Cardiac fibroblast (primary cell): ENCODE measurements at regions not wholly inside any gene's neighbourhood (a gene's known extent, or its start where the extent isn't known, plus 50 kb on each side); places are given as distances from the start of the nearest gene placed in this dataset.

Source experiments
- DNase-seq, 2 donors: peaks; one replicate each; pipeline versions ENCODE4 v3.0.0 to v3.0.0-alpha.2; 2010; ENCODE audit warnings: low read depth in 2 of 2
- H3K4me3 ChIP-seq, 2 donors: replicated peaks in 1 of 2; 1 replicate in 1 of 2; 2 replicates in 1 of 2; pipeline ENCODE4 v1.5.1; 2011; ENCODE audit warnings: low read depth in 2 of 2, low read length in 2 of 2, mild to moderate bottlenecking in 2 of 2, moderate library complexity in 1 of 2
- CTCF ChIP-seq: IDR thresholded peaks from one replicate; pipeline ENCODE4 v1.5.1; 2011; ENCODE audit warnings: low read depth, mild to moderate bottlenecking, low read length, inconsistent platforms

GRCh38 chr2:220940646-220941045 is 631.5 kb downstream of the EPHA4 start:
- no peak for DNase-seq
- H3K4me3 ChIP-seq = no peak overlapping the region
- TF ChIP-seq CTCF = no peak

GRCh38 chr2:220941683-220942082 is 630.4 kb downstream of the EPHA4 start:
- H3K4me3 ChIP-seq = no peak overlapping the region
- no peak for DNase-seq
- no peak for TF ChIP-seq CTCF

GRCh38 chr2:220946552-220946951 is 625.6 kb downstream of the EPHA4 start:
- no peak overlapping the region for H3K4me3 ChIP-seq
- no peak for TF ChIP-seq CTCF
- DNase-seq = no peak

GRCh38 chr2:220948579-220948978 is 623.5 kb downstream of the EPHA4 start:
- TF ChIP-seq CTCF = no peak

GRCh38 chr2:220949466-220949865 is 622.6 kb downstream of the EPHA4 start:
- DNase-seq = no peak
- no peak for TF ChIP-seq CTCF
- no peak overlapping the region for H3K4me3 ChIP-seq

More at GRCh38 chr2:220948579-220948978, 623.5 kb downstream of the EPHA4 start:
- no peak for DNase-seq
- H3K4me3 ChIP-seq = no peak overlapping the region

- no peak overlapping the region for H3K4me3 ChIP-seq
- DNase-seq = no peak
- no peak for TF ChIP-seq CTCF
Measured at GRCh38 chr2:220955776-220956175, 616.3 kb downstream of the EPHA4 start.

GRCh38 chr2:220956429-220956828 is 615.7 kb downstream of the EPHA4 start:
- TF ChIP-seq CTCF = no peak
- DNase-seq = no peak
- no peak overlapping the region for H3K4me3 ChIP-seq
